HG03457 (cell line): ENCODE measurements at regions not wholly inside any gene's neighbourhood (a gene's known extent, or its start where the extent isn't known, plus 50 kb on each side); places are given as distances from the start of the nearest gene placed in this dataset.

Source experiments
- ATAC-seq: cut with Tn5 transposase; IDR thresholded peaks from one replicate; pipeline ENCODE4 v1.9.1; 2021; ENCODE audit warnings: moderate number of reproducible peaks; ENCODE audit not compliant: unreplicated experiment

- ATAC-seq = no peak
These were observed 94.1 kb upstream of the PAPPA start for GRCh38 chr9:116059466-116059865.

GRCh38 chr9:116060631-116061030 is 93.0 kb upstream of the PAPPA start:
- no peak for ATAC-seq

- ATAC-seq = no peak
These were observed 91.9 kb upstream of the PAPPA start for GRCh38 chr9:116061546-116062205.

- ATAC-seq = no peak
These were observed 91.4 kb upstream of the PAPPA start for GRCh38 chr9:116062206-116062550.

GRCh38 chr9:116064970-116065369 is 88.6 kb upstream of the PAPPA start:
- no peak for ATAC-seq

- no peak for ATAC-seq
These were observed 87.4 kb upstream of the PAPPA start for GRCh38 chr9:116066221-116066620.

- no peak for ATAC-seq
These were observed 86.0 kb upstream of the PAPPA start for GRCh38 chr9:116067566-116067965.

GRCh38 chr9:116070256-116070914 is 83.2 kb upstream of the PAPPA start:
- ATAC-seq = no peak

- ATAC-seq = no peak
These were observed 81.5 kb upstream of the PAPPA start for GRCh38 chr9:116072046-116072445.

- no peak for ATAC-seq
These were observed 79.8 kb upstream of the PAPPA start for GRCh38 chr9:116073826-116074225.

- ATAC-seq = no peak
These were observed 78.9 kb upstream of the PAPPA start for GRCh38 chr9:116074658-116075057.

- ATAC-seq = no peak
These were observed 78.4 kb upstream of the PAPPA start for GRCh38 chr9:116075191-116075590.

- ATAC-seq = no peak
These were observed 75.0 kb upstream of the PAPPA start for GRCh38 chr9:116078640-116079039.

GRCh38 chr9:116080561-116080960 is 73.0 kb upstream of the PAPPA start:
- no peak for ATAC-seq

GRCh38 chr9:116081435-116082115 is 72.0 kb upstream of the PAPPA start:
- no peak for ATAC-seq

GRCh38 chr9:116083837-116084236 is 69.8 kb upstream of the PAPPA start:
- no peak for ATAC-seq

GRCh38 chr9:116084497-116084896 is 69.1 kb upstream of the PAPPA start:
- no peak for ATAC-seq

- ATAC-seq = no peak
These were observed 66.3 kb upstream of the PAPPA start for GRCh38 chr9:116087246-116087645.

GRCh38 chr9:116087751-116088194 is 65.8 kb upstream of the PAPPA start:
- ATAC-seq = no peak

- ATAC-seq = no peak
These were observed 65.2 kb upstream of the PAPPA start for GRCh38 chr9:116088396-116088795.

- ATAC-seq = no peak
These were observed 63.4 kb upstream of the PAPPA start for GRCh38 chr9:116090030-116090770.

GRCh38 chr9:116094846-116095245 is 58.7 kb upstream of the PAPPA start:
- no peak for ATAC-seq
